ENCODE measurements at regions not wholly inside any gene's neighbourhood (a gene's known extent, or its start where the extent isn't known, plus 50 kb on each side); places are given as distances from the start of the nearest gene placed in this dataset.

GRCh38 chr10:43868952-43869351 is 220.3 kb upstream of the ZNF32 start:
- no peaks in the 10 kb centered on the region for H3K4me1 Mint-ChIP-seq (ENCODE audit: low read depth)

GRCh38 chr10:43867667-43868565 is 219.2 kb upstream of the ZNF32 start:
- Mint-ChIP-seq H3K36me3 (ENCODE audit: low read depth) (no peaks in the 10 kb centered on the region), H3K9me3 (no peaks in the 10 kb centered on the region), H3K4me3 (no peak overlapping the region), H3K4me1 (ENCODE audit: low read depth) (no peaks in the 10 kb centered on the region), H3K27me3 (ENCODE audit: low read depth) (no peaks in the 10 kb centered on the region), H3K27ac (no peak overlapping the region)
- CTCF ChIA-PET, result interaction anchor here (1.0 kb wide), 1 partner anchor 178 kb away, joined by 3 read pairs; no protein-coding TSS in a partner anchor
- no peak for DNase-seq
- intact Hi-C loops (cut with micrococcal nuclease), result no loop called here

More at GRCh38 chr10:43868952-43869351, 220.3 kb upstream of the ZNF32 start:
- no peak for DNase-seq
- intact Hi-C loops (cut with micrococcal nuclease), result no loop called here
- Mint-ChIP-seq H3K27ac (no peak overlapping the region), H3K4me3 (no peak overlapping the region), H3K27me3 (ENCODE audit: low read depth) (no peaks in the 10 kb centered on the region), H3K9me3 (no peaks in the 10 kb centered on the region), H3K36me3 (ENCODE audit: low read depth) (no peaks in the 10 kb centered on the region)
- CTCF ChIA-PET, result no interaction called here

GRCh38 chr10:43867113-43867512 is 218.4 kb upstream of the ZNF32 start:
- no peak for DNase-seq
- CTCF ChIA-PET, result no interaction called here
- Mint-ChIP-seq H3K36me3 (ENCODE audit: low read depth) (no peaks in the 10 kb centered on the region), H3K4me3 (no peak overlapping the region), H3K4me1 (ENCODE audit: low read depth) (peaks cover 3% of the 10 kb centered on the region), H3K27ac (no peak overlapping the region), H3K27me3 (ENCODE audit: low read depth) (no peaks in the 10 kb centered on the region), H3K9me3 (no peaks in the 10 kb centered on the region)
- intact Hi-C loops (cut with micrococcal nuclease), result no loop called here

- DNase-seq, result no peak
- Mint-ChIP-seq H3K27ac (no peak overlapping the region), H3K4me3 (no peak overlapping the region), H3K4me1 (ENCODE audit: low read depth) (peaks cover 6% of the 10 kb centered on the region), H3K27me3 (ENCODE audit: low read depth) (no peaks in the 10 kb centered on the region), H3K9me3 (no peaks in the 10 kb centered on the region), H3K36me3 (ENCODE audit: low read depth) (no peaks in the 10 kb centered on the region)
- CTCF ChIA-PET, result no interaction called here
- intact Hi-C loops (cut with micrococcal nuclease), result no loop called here
Observed at GRCh38 chr10:43866712-43867111, 218.0 kb upstream of the ZNF32 start.

- Mint-ChIP-seq H3K4me3 (no peak overlapping the region), H3K36me3 (ENCODE audit: low read depth) (no peaks in the 10 kb centered on the region), H3K27ac (no peak overlapping the region), H3K4me1 (ENCODE audit: low read depth) (peaks cover 6% of the 10 kb centered on the region), H3K9me3 (no peaks in the 10 kb centered on the region), H3K27me3 (ENCODE audit: low read depth) (no peaks in the 10 kb centered on the region)
- intact Hi-C loops (cut with micrococcal nuclease), result no loop called here
- DNase-seq, result no peak
- CTCF ChIA-PET, result no interaction called here
Observed at GRCh38 chr10:43865265-43866135, 216.8 kb upstream of the ZNF32 start.

- intact Hi-C loops (cut with micrococcal nuclease), result no loop called here
- Mint-ChIP-seq H3K4me1 (ENCODE audit: low read depth) (peaks cover 6% of the 10 kb centered on the region), H3K9me3 (no peaks in the 10 kb centered on the region), H3K4me3 (no peak overlapping the region), H3K27ac (no peak overlapping the region), H3K36me3 (ENCODE audit: low read depth) (no peaks in the 10 kb centered on the region), H3K27me3 (ENCODE audit: low read depth) (no peaks in the 10 kb centered on the region)
- CTCF ChIA-PET, result no interaction called here
- no peak for DNase-seq
Observed at GRCh38 chr10:43864656-43865055, 216.0 kb upstream of the ZNF32 start.

- H3K4me1 Mint-ChIP-seq (ENCODE audit: low read depth), result peaks cover 6% of the 10 kb centered on the region
- no peak for DNase-seq
- no peak overlapping the region for H3K27ac Mint-ChIP-seq
- H3K9me3 Mint-ChIP-seq, result no peaks in the 10 kb centered on the region
- no peak overlapping the region for H3K4me3 Mint-ChIP-seq
- H3K27me3 Mint-ChIP-seq (ENCODE audit: low read depth), result no peaks in the 10 kb centered on the region
- intact Hi-C loops (cut with micrococcal nuclease), result no loop called here
- H3K36me3 Mint-ChIP-seq (ENCODE audit: low read depth), result no peaks in the 10 kb centered on the region
- CTCF ChIA-PET, result no interaction called here
Observed at GRCh38 chr10:43863859-43864591, 215.3 kb upstream of the ZNF32 start.

- Mint-ChIP-seq H3K27ac (no peak overlapping the region), H3K27me3 (ENCODE audit: low read depth) (no peaks in the 10 kb centered on the region), H3K9me3 (no peaks in the 10 kb centered on the region), H3K36me3 (ENCODE audit: low read depth) (no peaks in the 10 kb centered on the region), H3K4me3 (no peak overlapping the region), H3K4me1 (ENCODE audit: low read depth) (peaks cover 6% of the 10 kb centered on the region)
- intact Hi-C loops (cut with micrococcal nuclease), result no loop called here
- no peak for DNase-seq
- CTCF ChIA-PET, result no interaction called here
Observed at GRCh38 chr10:43863270-43863669, 214.6 kb upstream of the ZNF32 start.

GRCh38 chr10:43862756-43863155 is 214.1 kb upstream of the ZNF32 start:
- Mint-ChIP-seq H3K4me3 (no peak overlapping the region), H3K9me3 (no peaks in the 10 kb centered on the region), H3K27ac (no peak overlapping the region), H3K27me3 (ENCODE audit: low read depth) (no peaks in the 10 kb centered on the region), H3K36me3 (ENCODE audit: low read depth) (no peaks in the 10 kb centered on the region), H3K4me1 (ENCODE audit: low read depth) (peaks cover 6% of the 10 kb centered on the region)
- CTCF ChIA-PET, result no interaction called here
- intact Hi-C loops (cut with micrococcal nuclease), result no loop called here
- no peak for DNase-seq

GRCh38 chr10:43861966-43862751 is 213.5 kb upstream of the ZNF32 start:
- H3K9me3 Mint-ChIP-seq, result no peaks in the 10 kb centered on the region
- no peak overlapping the region for H3K4me3 Mint-ChIP-seq
- intact Hi-C loops (cut with micrococcal nuclease), result no loop called here
- no peak for DNase-seq
- no peaks in the 10 kb centered on the region for H3K36me3 Mint-ChIP-seq (ENCODE audit: low read depth)
- CTCF ChIA-PET, result interaction anchor here (0.6 to 0.9 kb wide), 2 partner anchors 9 to 172 kb away, joined by 3 read pairs; no protein-coding TSS in a partner anchor
- H3K27ac Mint-ChIP-seq, result no peak overlapping the region
- peaks cover 6% of the 10 kb centered on the region for H3K4me1 Mint-ChIP-seq (ENCODE audit: low read depth)
- H3K27me3 Mint-ChIP-seq (ENCODE audit: low read depth), result no peaks in the 10 kb centered on the region

GRCh38 chr10:43859016-43859525 is 210.4 kb upstream of the ZNF32 start:
- no peak for DNase-seq
- Mint-ChIP-seq H3K27ac (no peak overlapping the region), H3K4me1 (ENCODE audit: low read depth) (peaks cover 6% of the 10 kb centered on the region), H3K27me3 (ENCODE audit: low read depth) (no peaks in the 10 kb centered on the region), H3K4me3 (no peak overlapping the region), H3K9me3 (no peaks in the 10 kb centered on the region), H3K36me3 (ENCODE audit: low read depth) (no peaks in the 10 kb centered on the region)
- intact Hi-C loops (cut with micrococcal nuclease), result no loop called here
- CTCF ChIA-PET, result interaction anchor here (1.6 kb wide), 1 partner anchor 13 kb away, joined by 3 read pairs; no protein-coding TSS in a partner anchor

Data from activated naive CD4-positive, alpha-beta T cell treated with anti-CD3 and anti-CD28 coated beads for 36 hours (primary cell).